NCI-H345 treated with DMSO at 0.1 percent for 48 hours (cell line): ENCODE measurements at regions not wholly inside any gene's neighbourhood (a gene's known extent, or its start where the extent isn't known, plus 50 kb on each side); places are given as distances from the start of the nearest gene placed in this dataset.

Experiments
- DNase-seq: peaks from one replicate; lab custom pipeline; 2025; ENCODE audit not compliant: unreplicated experiment; lab: John Stamatoyannopoulos, UW

- DNase-seq: no peak
These were observed 471.5 kb downstream of the SPRY1 start for GRCh38 chr4:123867910-123868587.

GRCh38 chr4:123869286-123870215, 473.0 kb downstream of the SPRY1 start:
- DNase-seq: no peak

- no peak for DNase-seq
These were observed 473.8 kb downstream of the SPRY1 start for GRCh38 chr4:123870216-123870876.

GRCh38 chr4:123871341-123871740, 474.7 kb downstream of the SPRY1 start:
- no peak for DNase-seq

GRCh38 chr4:123874063-123874462, 477.5 kb downstream of the SPRY1 start:
- DNase-seq: no peak

GRCh38 chr4:123876143-123876542, 479.5 kb downstream of the SPRY1 start:
- DNase-seq: no peak

- DNase-seq: no peak
These were observed 480.1 kb downstream of the SPRY1 start for GRCh38 chr4:123876671-123877101.

GRCh38 chr4:123877551-123877950, 481.0 kb downstream of the SPRY1 start:
- no peak for DNase-seq

- DNase-seq: no peak
These were observed 482.4 kb downstream of the SPRY1 start for GRCh38 chr4:123878976-123879375.

- DNase-seq: no peak
These were observed 484.0 kb downstream of the SPRY1 start for GRCh38 chr4:123880631-123881030.

GRCh38 chr4:123884922-123885321, 488.3 kb downstream of the SPRY1 start:
- DNase-seq: no peak

GRCh38 chr4:123889507-123889906, 492.9 kb downstream of the SPRY1 start:
- no peak for DNase-seq

- DNase-seq: no peak
These were observed 494.3 kb downstream of the SPRY1 start for GRCh38 chr4:123890889-123891288.

- no peak for DNase-seq
These were observed 495.3 kb downstream of the SPRY1 start for GRCh38 chr4:123891881-123892280.

- DNase-seq: no peak
These were observed 495.9 kb downstream of the SPRY1 start for GRCh38 chr4:123892368-123892976.

- DNase-seq: no peak
These were observed 496.7 kb downstream of the SPRY1 start for GRCh38 chr4:123893011-123893981.

- DNase-seq: no peak
These were observed 500.0 kb downstream of the SPRY1 start for GRCh38 chr4:123896446-123897071.

- DNase-seq: no peak
These were observed 502.5 kb downstream of the SPRY1 start for GRCh38 chr4:123898946-123899666.

- DNase-seq: no peak
These were observed 508.3 kb downstream of the SPRY1 start for GRCh38 chr4:123904882-123905281.
